Putamen (tissue), 1 donor: ENCODE measurements at regions not wholly inside any gene's neighbourhood (a gene's known extent, or its start where the extent isn't known, plus 50 kb on each side); places are given as distances from the start of the nearest gene placed in this dataset.

Experiments
- DNase-seq: peaks from one replicate; pipeline ENCODE4 v3.0.0-alpha.2; 2016; ENCODE audit warnings: low spot score

- no peak for DNase-seq
These were observed 383.6 kb upstream of the SALL3 start for GRCh38 chr18:78595924-78596573.

DNA sequence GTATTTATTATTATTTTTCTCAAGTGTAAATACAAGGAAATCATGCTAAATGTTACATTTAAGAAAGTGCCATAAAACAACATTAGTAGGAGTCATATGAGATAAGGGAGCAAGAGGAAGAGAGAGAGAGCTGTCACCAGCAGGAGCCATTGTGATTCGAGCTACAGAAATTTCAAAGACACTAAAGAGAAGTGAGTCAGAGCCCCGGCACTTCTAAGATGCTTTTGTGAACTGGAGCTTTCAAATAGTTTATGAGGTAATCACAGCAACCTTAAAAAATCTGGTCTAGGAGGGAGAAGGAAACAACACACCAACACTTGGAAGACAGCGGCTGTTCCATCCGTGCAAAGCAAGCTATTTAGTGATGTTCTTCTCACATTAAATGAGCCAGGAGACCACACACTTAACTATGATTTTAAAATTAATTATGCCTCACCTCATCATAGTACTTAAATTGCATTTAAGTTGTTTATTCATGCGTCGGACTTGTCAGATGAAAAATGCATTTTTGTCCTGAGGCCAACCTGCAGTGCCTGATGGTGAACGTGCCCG, 382.7 kb upstream of the SALL3 start:
- no peak for DNase-seq

DNA sequence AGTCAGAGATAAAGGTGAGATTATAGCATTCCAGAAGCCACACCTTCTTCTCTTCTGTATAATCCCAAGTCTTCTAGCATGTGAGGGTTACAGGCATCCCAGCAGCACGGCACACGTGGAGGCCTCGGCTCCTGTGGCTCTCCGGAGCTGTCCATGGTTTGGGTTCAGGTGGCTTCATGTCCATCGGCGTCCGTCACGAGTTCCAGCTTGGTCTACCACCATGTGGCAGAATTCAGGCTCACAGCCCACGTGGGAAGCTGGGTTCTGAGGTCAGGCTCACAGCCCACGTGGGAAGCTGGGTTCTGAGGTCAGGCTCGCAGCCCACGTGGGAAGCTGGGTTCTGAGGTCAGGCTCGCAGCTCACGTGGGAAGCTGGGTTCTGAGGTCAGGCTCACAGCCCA, 378.3 kb upstream of the SALL3 start:
- DNase-seq: no peak

DNA sequence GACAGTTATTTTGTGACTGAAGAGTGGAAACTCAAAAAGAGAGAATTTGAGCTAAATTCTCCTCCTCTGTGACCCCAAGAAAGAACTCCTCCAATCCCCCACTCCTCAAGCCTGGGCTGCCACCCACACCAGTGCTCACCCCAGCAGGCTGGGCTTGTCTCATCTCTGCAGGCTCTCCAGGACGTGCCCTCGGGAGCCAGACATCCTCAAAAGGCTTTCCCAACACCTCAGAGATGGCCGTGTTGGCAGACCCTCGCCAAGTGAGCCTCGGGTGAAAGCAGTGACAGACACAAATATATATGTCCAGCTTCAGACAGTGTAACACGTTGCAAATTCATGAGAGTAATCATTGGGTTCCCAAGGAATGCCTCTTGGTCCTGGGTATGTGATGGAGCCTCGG, 377.7 kb upstream of the SALL3 start:
- DNase-seq: no peak

DNA sequence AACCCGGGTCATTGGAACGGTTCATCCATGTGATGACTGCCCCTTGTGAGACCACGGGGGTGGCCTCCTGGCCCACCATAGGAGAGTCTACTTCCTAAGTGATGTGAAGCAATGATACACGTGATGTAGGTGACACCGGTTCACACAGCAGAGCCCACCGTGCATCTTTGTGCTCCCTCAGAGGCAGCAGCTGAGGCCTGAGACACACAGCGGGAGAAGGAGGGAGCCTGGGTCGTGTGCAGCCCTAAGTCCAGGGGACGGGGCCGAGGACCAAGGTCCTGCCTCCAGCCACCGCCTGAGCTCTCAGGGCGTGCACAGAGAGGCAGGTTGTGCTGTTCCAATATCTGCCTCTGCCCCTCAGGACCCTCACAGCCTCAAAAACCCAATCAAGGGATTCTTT, 377.2 kb upstream of the SALL3 start:
- no peak for DNase-seq

DNA sequence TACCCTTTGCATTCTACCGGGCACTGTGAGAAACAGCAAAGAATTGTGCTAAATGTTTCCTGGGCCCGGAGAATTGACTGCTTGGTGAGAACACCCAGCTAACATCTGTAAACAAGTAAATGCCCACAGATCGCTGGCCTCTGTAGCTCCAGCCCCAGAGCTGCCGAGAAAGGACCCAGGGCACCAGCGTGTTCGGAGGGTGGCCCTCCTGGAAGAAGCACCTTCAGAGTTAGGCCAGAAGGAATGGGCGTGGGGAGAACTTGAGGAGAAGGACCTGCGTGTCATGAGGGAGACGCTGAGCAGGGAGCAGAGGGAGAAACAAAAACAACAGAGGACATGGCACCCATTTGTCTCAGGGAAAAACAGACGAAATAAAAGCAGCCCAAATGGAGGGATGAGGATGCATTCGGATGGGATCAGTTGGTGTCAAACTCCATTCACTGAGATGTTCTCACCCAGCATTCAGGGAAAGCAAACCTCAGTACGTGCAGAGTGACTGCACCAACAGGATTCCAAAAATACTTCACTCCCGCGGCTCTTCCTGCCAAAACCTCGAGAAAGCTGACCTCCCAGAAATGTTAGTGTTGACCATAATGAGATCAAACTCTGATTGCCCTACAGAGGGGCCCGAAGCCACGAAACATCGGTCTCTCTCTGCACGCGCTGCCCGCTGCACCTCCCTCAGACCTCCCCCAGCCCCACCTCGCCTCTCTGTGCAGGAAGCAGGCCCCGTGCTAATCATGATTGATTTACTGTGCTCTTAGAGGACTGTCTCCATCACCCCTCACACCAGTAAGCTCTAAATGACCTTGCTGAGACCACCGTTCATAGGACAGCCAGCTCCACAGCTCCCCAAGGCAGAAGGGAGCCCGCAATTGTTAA, 376.3 kb upstream of the SALL3 start:
- DNase-seq: no peak

- DNase-seq: no peak
These were observed 374.4 kb upstream of the SALL3 start for GRCh38 chr18:78605255-78605654.

GRCh38 chr18:78607221-78607620, 372.4 kb upstream of the SALL3 start:
- DNase-seq: no peak

- no peak for DNase-seq
These were observed 371.8 kb upstream of the SALL3 start for GRCh38 chr18:78607784-78608183.

DNA sequence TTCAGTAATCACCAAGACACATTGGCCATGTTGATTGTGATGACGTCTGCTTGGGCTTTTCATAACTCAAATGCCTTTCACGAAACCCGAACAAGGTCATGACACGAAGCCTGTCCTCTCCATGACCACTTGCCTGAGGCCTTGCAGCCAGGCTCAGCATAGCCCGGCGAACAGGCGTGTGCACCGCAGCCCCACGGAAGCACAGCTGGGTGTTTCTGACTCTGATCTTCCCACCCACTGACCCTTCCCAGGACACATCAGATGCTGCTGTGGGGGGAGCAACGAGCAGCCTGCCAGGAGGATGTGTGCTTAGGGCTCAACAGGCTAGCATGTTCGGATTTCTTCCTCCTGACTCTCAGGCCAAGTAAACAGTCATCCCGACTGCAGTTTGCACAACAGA, 369.4 kb upstream of the SALL3 start:
- no peak for DNase-seq

GRCh38 chr18:78611201-78611800, 368.3 kb upstream of the SALL3 start:
- DNase-seq: no peak

GRCh38 chr18:78611869-78612268, 367.7 kb upstream of the SALL3 start:
- no peak for DNase-seq

- no peak for DNase-seq
These were observed 367.3 kb upstream of the SALL3 start for GRCh38 chr18:78612318-78612717.

- no peak for DNase-seq
These were observed 366.8 kb upstream of the SALL3 start for GRCh38 chr18:78612801-78613200.

- DNase-seq: no peak
These were observed 360.9 kb upstream of the SALL3 start for GRCh38 chr18:78618726-78619125.

GRCh38 chr18:78619854-78620253, 359.8 kb upstream of the SALL3 start:
- DNase-seq: no peak

DNA sequence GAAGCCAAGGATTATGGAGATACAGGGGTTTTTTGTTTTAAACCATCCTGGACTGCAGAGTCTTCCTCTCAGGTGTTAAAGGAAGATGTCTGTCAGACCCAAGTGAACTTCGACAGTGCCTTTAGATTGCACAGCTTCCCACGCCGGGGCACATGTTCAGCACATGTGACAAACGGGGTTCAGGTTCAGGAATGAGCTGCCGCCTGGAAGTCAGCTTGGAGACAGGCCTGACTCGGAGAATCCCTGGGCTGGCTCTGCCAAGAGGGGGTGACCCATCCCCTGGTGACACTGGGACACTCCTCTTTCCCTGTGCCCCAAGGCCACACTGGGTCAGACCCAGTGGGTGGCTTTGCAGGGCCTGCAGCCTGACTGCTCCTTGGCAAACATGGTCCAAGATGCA, 359.3 kb upstream of the SALL3 start:
- no peak for DNase-seq

DNA sequence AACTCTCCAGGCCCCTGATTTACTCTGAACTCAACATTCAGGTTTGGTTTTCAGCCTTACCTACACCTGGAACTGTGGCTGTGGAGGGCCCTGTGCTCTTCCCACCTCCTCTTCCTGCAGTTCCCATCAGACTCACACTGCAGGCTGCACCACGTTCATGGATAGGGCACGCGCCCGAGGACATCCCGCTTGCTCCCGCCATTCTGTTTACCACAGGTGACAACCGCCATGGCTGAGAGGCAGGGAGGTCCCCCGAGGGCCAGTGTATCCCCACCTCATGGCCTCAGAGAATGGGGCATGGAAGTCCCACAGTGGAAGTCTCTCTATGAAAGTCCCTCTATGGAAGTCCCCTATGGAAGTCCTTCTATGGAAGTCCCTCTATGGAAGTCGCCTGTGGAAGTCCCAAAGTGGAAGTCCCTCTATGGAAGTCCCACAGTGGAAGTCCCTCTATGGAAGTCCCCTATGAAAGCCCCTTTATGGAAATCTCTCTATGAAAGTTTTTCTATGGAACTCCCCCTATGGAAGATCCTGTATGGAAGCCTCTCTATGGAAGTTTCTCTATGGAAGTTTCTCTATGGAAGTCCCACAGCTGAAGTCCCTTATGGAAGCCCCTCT, 358.4 kb upstream of the SALL3 start:
- DNase-seq: no peak

DNA sequence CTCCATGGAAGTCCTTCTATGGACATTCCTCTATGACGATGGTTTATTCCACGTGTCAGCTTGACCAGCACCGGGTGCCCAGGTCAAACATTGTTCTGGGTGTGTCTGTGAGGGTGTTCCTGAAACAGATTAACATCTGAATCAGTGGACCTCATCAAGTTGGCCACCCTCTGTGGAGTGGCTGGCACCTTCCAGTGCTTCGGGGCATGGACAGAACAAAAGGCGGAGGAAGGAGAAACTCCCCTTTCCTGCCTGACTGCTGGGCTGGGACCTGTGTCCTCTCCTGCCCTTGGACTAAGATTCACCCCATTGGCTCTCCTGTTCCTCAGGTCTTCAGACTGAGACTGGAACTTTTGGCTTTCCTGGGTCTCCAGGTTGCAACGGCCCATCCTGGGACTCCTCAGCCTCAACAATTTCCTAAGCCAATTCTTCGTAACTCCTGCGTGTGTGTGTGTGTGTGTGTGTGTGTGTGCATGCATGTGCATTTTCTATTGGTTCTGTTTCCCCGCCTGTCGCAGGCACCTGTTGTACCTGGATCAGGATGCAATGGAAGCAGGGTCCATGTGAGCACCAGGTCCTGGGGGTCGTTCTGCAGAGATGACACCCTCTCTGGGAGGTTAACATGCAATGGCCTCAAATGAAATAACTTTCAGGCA, 357.2 kb upstream of the SALL3 start:
- no peak for DNase-seq

DNA sequence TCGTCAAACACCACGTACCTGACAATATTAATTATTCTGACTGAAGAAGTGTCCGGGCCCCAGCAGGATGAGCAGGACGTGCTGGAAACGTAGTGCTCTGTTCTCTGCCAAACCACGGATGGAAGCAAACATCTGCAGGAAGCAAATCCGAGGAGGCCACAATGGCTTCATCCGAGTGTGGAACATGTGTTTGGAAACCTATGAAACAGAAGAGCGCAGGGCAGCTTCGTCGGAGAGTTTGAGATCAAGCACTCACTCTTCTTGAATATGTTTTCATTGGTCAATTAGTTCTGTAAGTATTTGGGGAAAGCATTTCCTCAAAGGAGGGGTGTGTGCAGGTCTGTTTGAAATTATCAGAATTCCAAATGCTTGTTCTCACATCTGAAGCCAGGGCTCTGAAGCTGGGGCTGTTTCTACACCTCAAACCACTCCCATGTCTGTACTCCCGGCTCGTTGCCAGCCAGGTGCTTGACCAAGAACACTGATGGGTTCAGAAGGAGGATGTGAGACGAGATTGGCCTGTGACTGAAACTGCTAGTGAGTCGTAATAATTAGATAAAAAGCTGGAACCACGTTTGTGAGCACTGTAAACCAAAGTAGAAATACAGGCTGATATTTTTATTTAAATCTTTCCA, 356.6 kb upstream of the SALL3 start:
- no peak for DNase-seq

- DNase-seq: no peak
These were observed 354.9 kb upstream of the SALL3 start for GRCh38 chr18:78624646-78625279.
